DND-41 (cell line): ENCODE measurements at regions not wholly inside any gene's neighbourhood (a gene's known extent, or its start where the extent isn't known, plus 50 kb on each side); places are given as distances from the start of the nearest gene placed in this dataset.

Source experiments
- CTCF ChIP-seq: IDR thresholded peaks from 2 replicates; pipeline ENCODE4 v1.5.1; 2012; ENCODE audit warnings: borderline replicate concordance, low read length, moderate library complexity, mild to moderate bottlenecking; ENCODE audit not compliant: poor library complexity, severe bottlenecking; ENCODE audit errors: extremely low read depth
- EZH2 ChIP-seq: IDR thresholded peaks from 3 replicates; pipeline ENCODE4 v1.6.1; 2012; ENCODE audit warnings: borderline replicate concordance, low read depth, mild to moderate bottlenecking, moderate library complexity, low read length, inconsistent platforms; ENCODE audit not compliant: severe bottlenecking

- no peak for TF ChIP-seq CTCF
- no peak for TF ChIP-seq EZH2
Observed at GRCh38 chr15:70475921-70476320, 287.4 kb downstream of the UACA start.
